GM23338 (cell line): ENCODE measurements at regions not wholly inside any gene's neighbourhood (a gene's known extent, or its start where the extent isn't known, plus 50 kb on each side); places are given as distances from the start of the nearest gene placed in this dataset.
A peak's percentile ranks its signal among the peaks of the same experiment; 100 is the strongest.

Experiments
- ATAC-seq: fragments of 200-7000 bp; cut with Tn5 transposase; 3 replicates; pipeline ENCODE4 v1.9.1; 2020
- DNase-seq: peaks from one replicate; pipeline ENCODE4 v3.0.0-alpha.2; 2015; ENCODE audit warnings: low spot score
- H2AFZ ChIP-seq: fragments of 200-600 bp; sonication (generic); 2 replicates; pipeline ENCODE4 v1.8.0; 2016; ENCODE audit warnings: antibody characterized with exemption, mild to moderate bottlenecking, moderate library complexity
- H3F3A ChIP-seq: fragments of 200-600 bp; sonication (generic); replicated peaks from 2 replicates; pipeline ENCODE4 v1.8.0; 2017; ENCODE audit warnings: antibody characterized with exemption, mixed run types, low read depth
- H3K27ac ChIP-seq: fragments of 200-600 bp; sonication (generic); 2 replicates; pipeline ENCODE4 v1.6.1; 2016; ENCODE audit warnings: low read depth
- H3K27me3 ChIP-seq: fragments of 200-600 bp; sonication (generic); 2 replicates; pipeline ENCODE4 v1.8.0; 2016; ENCODE audit warnings: mild to moderate bottlenecking, mixed run types, moderate library complexity; ENCODE audit not compliant: insufficient read depth
- H3K36me3 ChIP-seq: fragments of 200-600 bp; sonication (generic); 2 replicates; pipeline ENCODE4 v1.8.0; 2016; ENCODE audit warnings: mild to moderate bottlenecking; ENCODE audit not compliant: insufficient read depth
- H3K4me1 ChIP-seq: fragments of 200-600 bp; sonication (generic); 2 replicates; pipeline ENCODE4 v1.8.0; 2016; ENCODE audit warnings: mild to moderate bottlenecking, moderate library complexity; ENCODE audit not compliant: insufficient read depth
- H3K4me2 ChIP-seq: fragments of 200-600 bp; sonication (generic); 2 replicates; pipeline ENCODE4 v1.7.1; 2017; ENCODE audit warnings: mixed run types
- H3K4me3 ChIP-seq: fragments of 200-600 bp; sonication (generic); 2 replicates; pipeline ENCODE4 v1.6.1; 2016; ENCODE audit warnings: mixed run types
- H3K79me2 ChIP-seq: fragments of 200-600 bp; sonication (generic); replicated peaks from 2 replicates; pipeline ENCODE4 v1.8.0; 2017; ENCODE audit warnings: mild to moderate bottlenecking; ENCODE audit not compliant: insufficient read depth
- H3K9me2 ChIP-seq: fragments of 200-600 bp; sonication (generic); 2 replicates; pipeline ENCODE4 v1.8.0; 2017; ENCODE audit not compliant: insufficient read depth
- H4K20me1 ChIP-seq: fragments of 200-600 bp; sonication (generic); replicated peaks from 2 replicates; pipeline ENCODE4 v1.8.0; 2017; ENCODE audit warnings: mild to moderate bottlenecking; ENCODE audit not compliant: insufficient read depth
- H3K27ac Mint-ChIP-seq: 2 replicates; pipeline ENCODE4 v1.8.0; 2020; ENCODE audit warnings: inconsistent platforms, mild to moderate bottlenecking, moderate library complexity, mixed read lengths
- H3K27me3 Mint-ChIP-seq: 3 replicates; pipeline ENCODE4 v1.8.0; 2022; ENCODE audit warnings: low read depth, mild to moderate bottlenecking, moderate library complexity, mixed read lengths, inconsistent platforms; ENCODE audit not compliant: insufficient read depth, poor library complexity
- H3K36me3 Mint-ChIP-seq: 3 replicates; pipeline ENCODE4 v1.8.0; 2021; ENCODE audit warnings: low read depth, mild to moderate bottlenecking, inconsistent platforms, moderate library complexity, mixed read lengths
- H3K4me1 Mint-ChIP-seq: 3 replicates; pipeline ENCODE4 v1.8.0; 2020; ENCODE audit warnings: mild to moderate bottlenecking, inconsistent platforms, mixed read lengths
- H3K4me3 Mint-ChIP-seq: 3 replicates; pipeline ENCODE4 v1.8.0; 2021; ENCODE audit warnings: moderate library complexity, mild to moderate bottlenecking, inconsistent platforms, mixed read lengths
- H3K9me3 Mint-ChIP-seq: 3 replicates; pipeline ENCODE4 v1.8.0; 2020; ENCODE audit warnings: moderate library complexity, mild to moderate bottlenecking, inconsistent platforms, mixed read lengths
- CREB1 ChIP-seq: fragments of 250-450 bp; sonication (Bioruptor Pico); IDR thresholded peaks from 2 replicates; pipeline ENCODE4 v1.5.0; 2020; ENCODE audit warnings: low read depth, mild to moderate bottlenecking, moderate library complexity
- EZH2 ChIP-seq: fragments of 200-600 bp; sonication (generic); IDR thresholded peaks from one replicate; pipeline ENCODE4 v1.8.0; 2017; ENCODE audit warnings: antibody characterized with exemption, mild to moderate bottlenecking, low read depth; ENCODE audit not compliant: unreplicated experiment
- EZH2phosphoT487 ChIP-seq: fragments of 200-600 bp; sonication (generic); IDR thresholded peaks from one replicate; pipeline ENCODE4 v1.8.1; 2018; ENCODE audit warnings: antibody characterized with exemption; ENCODE audit not compliant: unreplicated experiment
- JUNB ChIP-seq: IDR thresholded peaks from one replicate; pipeline ENCODE4 v1.6.1; 2016; ENCODE audit warnings: antibody characterized with exemption; ENCODE audit not compliant: unreplicated experiment
- NANOG ChIP-seq: IDR thresholded peaks from 2 replicates; pipeline ENCODE4 v1.6.1; 2016; ENCODE audit warnings: antibody characterized with exemption, borderline replicate concordance
- POLR2AphosphoS5 ChIP-seq: IDR thresholded peaks from 2 replicates; pipeline ENCODE4 v1.6.1; 2016; ENCODE audit warnings: antibody characterized with exemption, low read depth
- STAT1 ChIP-seq: IDR thresholded peaks from one replicate; pipeline ENCODE4 v1.6.1; 2016; ENCODE audit warnings: antibody characterized with exemption; ENCODE audit not compliant: unreplicated experiment
- ZNF114 ChIP-seq: fragments of 250-450 bp; sonication (Bioruptor Pico); IDR thresholded peaks from 2 replicates; pipeline ENCODE4 v1.5.0; 2020; ENCODE audit warnings: mild to moderate bottlenecking, moderate library complexity
- ZNF331 ChIP-seq: fragments of 250-450 bp; sonication (Bioruptor Pico); IDR thresholded peaks from 2 replicates; pipeline ENCODE4 v1.5.0; 2020; ENCODE audit warnings: low read depth, mild to moderate bottlenecking, moderate library complexity
- TF ChIP-seq, protein P1 (sequence below): IDR thresholded peaks from one replicate; pipeline ENCODE4 v1.6.1; 2018; ENCODE audit warnings: antibody characterized with exemption; ENCODE audit not compliant: unreplicated experiment
- TF ChIP-seq, protein P2 (sequence below): IDR thresholded peaks from 2 replicates; pipeline ENCODE4 v1.6.1; 2016; ENCODE audit warnings: antibody characterized with exemption
- TF ChIP-seq, protein P3 (sequence below): fragments of 250-450 bp; sonication (Bioruptor Pico); IDR thresholded peaks from 2 replicates; pipeline ENCODE4 v1.5.0; 2020; ENCODE audit warnings: mild to moderate bottlenecking, moderate library complexity
- TF ChIP-seq, protein P4 (sequence below), 2 experiments: fragments of 200-600 bp in 1 of 2; sonication (generic) in 1 of 2; conservative IDR thresholded peaks; 2 replicates each; pipeline versions ENCODE4 v1.5.1 to v1.6.1; 2016 to 2017; ENCODE audit warnings: antibody characterized with exemption in 2 of 2, low read depth in 2 of 2, mild to moderate bottlenecking in 2 of 2, moderate library complexity in 1 of 2

- H3K36me3 ChIP-seq = no peaks in the 10 kb centered on the region
- H3K4me3 ChIP-seq = no peak overlapping the region
- Mint-ChIP-seq H3K9me3 (no peaks in the 10 kb centered on the region), H3K27ac (no peak overlapping the region), H3K4me3 (no peak overlapping the region), H3K4me1 (peaks cover 9% of the 10 kb centered on the region; the same call in 2 of the 3 replicates), H3K36me3 (no peaks in the 10 kb centered on the region), H3K27me3 (no peaks in the 10 kb centered on the region)
- H3K4me1 ChIP-seq = no peaks in the 10 kb centered on the region
- H3K27ac ChIP-seq = no peak overlapping the region
- 0 out of 2 replicates have a peak, but pooled peaks cover 3% of the 10 kb centered on the region for H3K9me2 ChIP-seq
- DNase-seq (no peak), ATAC-seq (no peak)
- no peaks in the 10 kb centered on the region for H3K79me2 ChIP-seq
- no peaks in the 10 kb centered on the region for H3F3A ChIP-seq
- TF ChIP-seq ZNF331 (CRISPR knock-in tag) = no peak
- TF ChIP-seq EZH2 = no peak
- TF ChIP-seq NANOG = no peak
- TF ChIP-seq, protein P1, sequence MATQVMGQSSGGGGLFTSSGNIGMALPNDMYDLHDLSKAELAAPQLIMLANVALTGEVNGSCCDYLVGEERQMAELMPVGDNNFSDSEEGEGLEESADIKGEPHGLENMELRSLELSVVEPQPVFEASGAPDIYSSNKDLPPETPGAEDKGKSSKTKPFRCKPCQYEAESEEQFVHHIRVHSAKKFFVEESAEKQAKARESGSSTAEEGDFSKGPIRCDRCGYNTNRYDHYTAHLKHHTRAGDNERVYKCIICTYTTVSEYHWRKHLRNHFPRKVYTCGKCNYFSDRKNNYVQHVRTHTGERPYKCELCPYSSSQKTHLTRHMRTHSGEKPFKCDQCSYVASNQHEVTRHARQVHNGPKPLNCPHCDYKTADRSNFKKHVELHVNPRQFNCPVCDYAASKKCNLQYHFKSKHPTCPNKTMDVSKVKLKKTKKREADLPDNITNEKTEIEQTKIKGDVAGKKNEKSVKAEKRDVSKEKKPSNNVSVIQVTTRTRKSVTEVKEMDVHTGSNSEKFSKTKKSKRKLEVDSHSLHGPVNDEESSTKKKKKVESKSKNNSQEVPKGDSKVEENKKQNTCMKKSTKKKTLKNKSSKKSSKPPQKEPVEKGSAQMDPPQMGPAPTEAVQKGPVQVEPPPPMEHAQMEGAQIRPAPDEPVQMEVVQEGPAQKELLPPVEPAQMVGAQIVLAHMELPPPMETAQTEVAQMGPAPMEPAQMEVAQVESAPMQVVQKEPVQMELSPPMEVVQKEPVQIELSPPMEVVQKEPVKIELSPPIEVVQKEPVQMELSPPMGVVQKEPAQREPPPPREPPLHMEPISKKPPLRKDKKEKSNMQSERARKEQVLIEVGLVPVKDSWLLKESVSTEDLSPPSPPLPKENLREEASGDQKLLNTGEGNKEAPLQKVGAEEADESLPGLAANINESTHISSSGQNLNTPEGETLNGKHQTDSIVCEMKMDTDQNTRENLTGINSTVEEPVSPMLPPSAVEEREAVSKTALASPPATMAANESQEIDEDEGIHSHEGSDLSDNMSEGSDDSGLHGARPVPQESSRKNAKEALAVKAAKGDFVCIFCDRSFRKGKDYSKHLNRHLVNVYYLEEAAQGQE = no peak
- TF ChIP-seq, protein P2, sequence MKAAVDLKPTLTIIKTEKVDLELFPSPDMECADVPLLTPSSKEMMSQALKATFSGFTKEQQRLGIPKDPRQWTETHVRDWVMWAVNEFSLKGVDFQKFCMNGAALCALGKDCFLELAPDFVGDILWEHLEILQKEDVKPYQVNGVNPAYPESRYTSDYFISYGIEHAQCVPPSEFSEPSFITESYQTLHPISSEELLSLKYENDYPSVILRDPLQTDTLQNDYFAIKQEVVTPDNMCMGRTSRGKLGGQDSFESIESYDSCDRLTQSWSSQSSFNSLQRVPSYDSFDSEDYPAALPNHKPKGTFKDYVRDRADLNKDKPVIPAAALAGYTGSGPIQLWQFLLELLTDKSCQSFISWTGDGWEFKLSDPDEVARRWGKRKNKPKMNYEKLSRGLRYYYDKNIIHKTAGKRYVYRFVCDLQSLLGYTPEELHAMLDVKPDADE = no peak
- TF ChIP-seq CREB1 (CRISPR knock-in tag) = no peak
- TF ChIP-seq EZH2phosphoT487 = no peak
- TF ChIP-seq, protein P3, sequence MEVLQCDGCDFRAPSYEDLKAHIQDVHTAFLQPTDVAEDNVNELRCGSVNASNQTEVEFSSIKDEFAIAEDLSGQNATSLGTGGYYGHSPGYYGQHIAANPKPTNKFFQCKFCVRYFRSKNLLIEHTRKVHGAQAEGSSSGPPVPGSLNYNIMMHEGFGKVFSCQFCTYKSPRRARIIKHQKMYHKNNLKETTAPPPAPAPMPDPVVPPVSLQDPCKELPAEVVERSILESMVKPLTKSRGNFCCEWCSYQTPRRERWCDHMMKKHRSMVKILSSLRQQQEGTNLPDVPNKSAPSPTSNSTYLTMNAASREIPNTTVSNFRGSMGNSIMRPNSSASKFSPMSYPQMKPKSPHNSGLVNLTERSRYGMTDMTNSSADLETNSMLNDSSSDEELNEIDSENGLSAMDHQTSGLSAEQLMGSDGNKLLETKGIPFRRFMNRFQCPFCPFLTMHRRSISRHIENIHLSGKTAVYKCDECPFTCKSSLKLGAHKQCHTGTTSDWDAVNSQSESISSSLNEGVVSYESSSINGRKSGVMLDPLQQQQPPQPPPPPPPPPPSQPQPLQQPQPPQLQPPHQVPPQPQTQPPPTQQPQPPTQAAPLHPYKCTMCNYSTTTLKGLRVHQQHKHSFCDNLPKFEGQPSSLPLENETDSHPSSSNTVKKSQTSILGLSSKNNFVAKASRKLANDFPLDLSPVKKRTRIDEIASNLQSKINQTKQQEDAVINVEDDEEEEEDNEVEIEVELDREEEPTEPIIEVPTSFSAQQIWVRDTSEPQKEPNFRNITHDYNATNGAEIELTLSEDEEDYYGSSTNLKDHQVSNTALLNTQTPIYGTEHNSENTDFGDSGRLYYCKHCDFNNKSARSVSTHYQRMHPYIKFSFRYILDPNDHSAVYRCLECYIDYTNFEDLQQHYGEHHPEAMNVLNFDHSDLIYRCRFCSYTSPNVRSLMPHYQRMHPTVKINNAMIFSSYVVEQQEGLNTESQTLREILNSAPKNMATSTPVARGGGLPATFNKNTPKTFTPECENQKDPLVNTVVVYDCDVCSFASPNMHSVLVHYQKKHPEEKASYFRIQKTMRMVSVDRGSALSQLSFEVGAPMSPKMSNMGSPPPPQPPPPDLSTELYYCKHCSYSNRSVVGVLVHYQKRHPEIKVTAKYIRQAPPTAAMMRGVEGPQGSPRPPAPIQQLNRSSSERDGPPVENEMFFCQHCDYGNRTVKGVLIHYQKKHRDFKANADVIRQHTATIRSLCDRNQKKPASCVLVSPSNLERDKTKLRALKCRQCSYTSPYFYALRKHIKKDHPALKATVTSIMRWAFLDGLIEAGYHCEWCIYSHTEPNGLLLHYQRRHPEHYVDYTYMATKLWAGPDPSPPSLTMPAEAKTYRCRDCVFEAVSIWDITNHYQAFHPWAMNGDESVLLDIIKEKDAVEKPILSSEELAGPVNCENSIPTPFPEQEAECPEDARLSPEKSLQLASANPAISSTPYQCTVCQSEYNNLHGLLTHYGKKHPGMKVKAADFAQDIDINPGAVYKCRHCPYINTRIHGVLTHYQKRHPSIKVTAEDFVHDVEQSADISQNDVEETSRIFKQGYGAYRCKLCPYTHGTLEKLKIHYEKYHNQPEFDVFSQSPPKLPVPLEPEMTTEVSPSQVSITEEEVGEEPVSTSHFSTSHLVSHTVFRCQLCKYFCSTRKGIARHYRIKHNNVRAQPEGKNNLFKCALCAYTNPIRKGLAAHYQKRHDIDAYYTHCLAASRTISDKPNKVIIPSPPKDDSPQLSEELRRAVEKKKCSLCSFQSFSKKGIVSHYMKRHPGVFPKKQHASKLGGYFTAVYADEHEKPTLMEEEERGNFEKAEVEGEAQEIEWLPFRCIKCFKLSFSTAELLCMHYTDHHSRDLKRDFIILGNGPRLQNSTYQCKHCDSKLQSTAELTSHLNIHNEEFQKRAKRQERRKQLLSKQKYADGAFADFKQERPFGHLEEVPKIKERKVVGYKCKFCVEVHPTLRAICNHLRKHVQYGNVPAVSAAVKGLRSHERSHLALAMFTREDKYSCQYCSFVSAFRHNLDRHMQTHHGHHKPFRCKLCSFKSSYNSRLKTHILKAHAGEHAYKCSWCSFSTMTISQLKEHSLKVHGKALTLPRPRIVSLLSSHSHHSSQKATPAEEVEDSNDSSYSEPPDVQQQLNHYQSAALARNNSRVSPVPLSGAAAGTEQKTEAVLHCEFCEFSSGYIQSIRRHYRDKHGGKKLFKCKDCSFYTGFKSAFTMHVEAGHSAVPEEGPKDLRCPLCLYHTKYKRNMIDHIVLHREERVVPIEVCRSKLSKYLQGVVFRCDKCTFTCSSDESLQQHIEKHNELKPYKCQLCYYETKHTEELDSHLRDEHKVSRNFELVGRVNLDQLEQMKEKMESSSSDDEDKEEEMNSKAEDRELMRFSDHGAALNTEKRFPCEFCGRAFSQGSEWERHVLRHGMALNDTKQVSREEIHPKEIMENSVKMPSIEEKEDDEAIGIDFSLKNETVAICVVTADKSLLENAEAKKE = no peak
- TF ChIP-seq STAT1 = no peak
- TF ChIP-seq JUNB = no peak
- no peak for TF ChIP-seq ZNF114 (CRISPR knock-in tag)
- TF ChIP-seq, protein P4, sequence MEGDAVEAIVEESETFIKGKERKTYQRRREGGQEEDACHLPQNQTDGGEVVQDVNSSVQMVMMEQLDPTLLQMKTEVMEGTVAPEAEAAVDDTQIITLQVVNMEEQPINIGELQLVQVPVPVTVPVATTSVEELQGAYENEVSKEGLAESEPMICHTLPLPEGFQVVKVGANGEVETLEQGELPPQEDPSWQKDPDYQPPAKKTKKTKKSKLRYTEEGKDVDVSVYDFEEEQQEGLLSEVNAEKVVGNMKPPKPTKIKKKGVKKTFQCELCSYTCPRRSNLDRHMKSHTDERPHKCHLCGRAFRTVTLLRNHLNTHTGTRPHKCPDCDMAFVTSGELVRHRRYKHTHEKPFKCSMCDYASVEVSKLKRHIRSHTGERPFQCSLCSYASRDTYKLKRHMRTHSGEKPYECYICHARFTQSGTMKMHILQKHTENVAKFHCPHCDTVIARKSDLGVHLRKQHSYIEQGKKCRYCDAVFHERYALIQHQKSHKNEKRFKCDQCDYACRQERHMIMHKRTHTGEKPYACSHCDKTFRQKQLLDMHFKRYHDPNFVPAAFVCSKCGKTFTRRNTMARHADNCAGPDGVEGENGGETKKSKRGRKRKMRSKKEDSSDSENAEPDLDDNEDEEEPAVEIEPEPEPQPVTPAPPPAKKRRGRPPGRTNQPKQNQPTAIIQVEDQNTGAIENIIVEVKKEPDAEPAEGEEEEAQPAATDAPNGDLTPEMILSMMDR (conservative IDR thresholded peaks at IDR 0.05; ENCODE audit: low read depth in 2 of 2) = no peak
- no peak for TF ChIP-seq POLR2AphosphoS5
- H3K27me3 ChIP-seq = no peaks in the 10 kb centered on the region
- peak overlapping the region; percentile 44; the same call in 1 of the 2 replicates for H2AFZ ChIP-seq
- no peak overlapping the region for H3K4me2 ChIP-seq
- H4K20me1 ChIP-seq = no peaks in the 10 kb centered on the region
Measured at GRCh38 chr12:91566328-91567099, 383.9 kb upstream of the DCN start.
